GM20000 (cell line): ENCODE measurements at regions not wholly inside any gene's neighbourhood (a gene's known extent, or its start where the extent isn't known, plus 50 kb on each side); places are given as distances from the start of the nearest gene placed in this dataset.

ENCODE experiments used
- DNase-seq: peaks from one replicate; pipeline ENCODE4 v3.0.0; 2012; ENCODE audit warnings: low spot score
- CTCF ChIP-seq: IDR thresholded peaks from 2 replicates; pipeline ENCODE4 v1.5.1; 2012; ENCODE audit warnings: mild to moderate bottlenecking, control low read depth; ENCODE audit errors: extremely low read depth, missing control alignments

DNA sequence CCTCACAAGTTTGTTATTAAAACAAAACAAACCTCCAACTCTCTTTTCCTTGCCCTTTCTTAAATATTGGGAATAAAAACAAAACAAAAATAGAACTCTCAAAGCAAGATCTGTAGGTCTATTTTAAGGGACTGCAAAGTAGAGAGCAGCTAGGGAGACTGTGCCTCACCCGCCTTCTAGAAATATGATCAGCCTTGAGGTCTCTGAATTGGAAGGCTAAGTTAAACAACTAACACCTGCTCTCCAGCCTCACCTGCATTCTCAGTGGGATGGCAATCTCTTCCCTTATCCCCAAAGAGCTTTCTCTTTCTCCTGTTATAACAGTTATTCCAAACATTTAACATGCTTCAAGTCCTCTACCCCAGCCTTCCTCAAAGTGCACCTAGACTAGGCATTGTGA lies 75.5 kb upstream of the TNR start:
- TF ChIP-seq CTCF, result no peak
- DNase-seq, result no peak

- TF ChIP-seq CTCF, result no peak
Observed at GRCh38 chr1:175817445-175817844, 74.0 kb upstream of the TNR start.

DNA sequence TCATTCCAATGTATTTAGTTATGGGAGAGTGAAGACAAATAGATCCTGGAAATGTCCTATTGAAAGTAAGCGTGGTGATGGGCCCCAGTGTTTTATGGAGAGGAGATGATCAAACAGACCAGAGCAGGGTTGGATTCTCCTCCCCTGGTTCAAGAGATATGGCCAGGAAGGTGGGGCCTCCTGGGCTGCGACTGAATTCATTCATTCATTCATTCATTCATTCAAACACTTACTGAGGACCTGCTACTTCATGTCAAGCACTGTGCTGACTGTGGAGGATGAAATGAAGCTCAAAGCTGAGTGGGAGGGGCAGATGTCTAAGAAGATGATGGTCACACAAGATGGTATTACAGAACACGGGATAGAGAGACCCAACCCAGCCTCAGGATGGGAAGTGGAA lies 71.5 kb upstream of the TNR start:
- no peak for TF ChIP-seq CTCF
- no peak for DNase-seq

More at GRCh38 chr1:175817445-175817844, 74.0 kb upstream of the TNR start:
- DNase-seq, result no peak

GRCh38 chr1:175812936-175813335 lies 69.5 kb upstream of the TNR start:
- TF ChIP-seq CTCF, result no peak
- DNase-seq, result no peak

- TF ChIP-seq CTCF, result no peak
Observed at GRCh38 chr1:175810305-175810704, 66.9 kb upstream of the TNR start.

GRCh38 chr1:175808999-175809398 lies 65.6 kb upstream of the TNR start:
- no peak for DNase-seq
- no peak for TF ChIP-seq CTCF

More at GRCh38 chr1:175810305-175810704, 66.9 kb upstream of the TNR start:
- no peak for DNase-seq

DNA sequence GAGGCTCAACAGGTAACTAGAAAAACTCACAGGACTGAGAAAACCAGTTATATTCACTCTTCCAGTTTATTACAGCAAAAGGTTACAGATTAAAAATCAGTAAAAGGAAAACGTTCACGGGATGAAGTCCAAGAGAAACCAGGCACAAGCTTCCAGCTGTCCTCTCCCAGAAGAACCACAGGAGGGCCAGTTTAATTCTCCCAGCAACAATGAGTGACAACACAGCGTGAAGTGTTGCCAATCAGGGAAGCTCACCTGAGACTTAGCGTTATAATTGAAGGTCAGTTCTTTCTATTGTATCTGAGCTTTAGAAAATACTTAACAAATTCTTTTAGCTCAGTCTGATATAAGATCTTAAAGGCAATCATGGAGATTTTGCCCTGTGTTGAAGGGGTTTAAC lies 65.2 kb upstream of the TNR start:
- DNase-seq, result no peak
- no peak for TF ChIP-seq CTCF
